NCI-H146 (cell line): ENCODE measurements at regions not wholly inside any gene's neighbourhood (a gene's known extent, or its start where the extent isn't known, plus 50 kb on each side); places are given as distances from the start of the nearest gene placed in this dataset.

ENCODE experiments used
- DNase-seq: peaks from one replicate; lab custom pipeline; 2025; lab: John Stamatoyannopoulos, UW

GRCh38 chr20:48204499-48204898, 419.2 kb upstream of the SULF2 start:
- DNase-seq: no peak

GRCh38 chr20:48203252-48203651, 418.0 kb upstream of the SULF2 start:
- no peak for DNase-seq

GRCh38 chr20:48202334-48203113, 417.2 kb upstream of the SULF2 start:
- no peak for DNase-seq

GRCh38 chr20:48201885-48202284, 416.6 kb upstream of the SULF2 start:
- no peak for DNase-seq

- DNase-seq: no peak
Observed at GRCh38 chr20:48201188-48201587, 415.9 kb upstream of the SULF2 start.

GRCh38 chr20:48198929-48199451, 413.7 kb upstream of the SULF2 start:
- no peak for DNase-seq

- DNase-seq: no peak
Observed at GRCh38 chr20:48197066-48197465, 411.8 kb upstream of the SULF2 start.

GRCh38 chr20:48196486-48196885, 411.2 kb upstream of the SULF2 start:
- no peak for DNase-seq

- no peak for DNase-seq
Observed at GRCh38 chr20:48196001-48196400, 410.7 kb upstream of the SULF2 start.

- DNase-seq: no peak
Observed at GRCh38 chr20:48195121-48195870, 410.0 kb upstream of the SULF2 start.

- DNase-seq: no peak
Observed at GRCh38 chr20:48194583-48194982, 409.3 kb upstream of the SULF2 start.

GRCh38 chr20:48193627-48194425, 408.5 kb upstream of the SULF2 start:
- no peak for DNase-seq

GRCh38 chr20:48192109-48192508, 406.8 kb upstream of the SULF2 start:
- no peak for DNase-seq

GRCh38 chr20:48191200-48191599, 405.9 kb upstream of the SULF2 start:
- no peak for DNase-seq

- no peak for DNase-seq
Observed at GRCh38 chr20:48190757-48191156, 405.5 kb upstream of the SULF2 start.

- DNase-seq: no peak
Observed at GRCh38 chr20:48189181-48189580, 403.9 kb upstream of the SULF2 start.

GRCh38 chr20:48187851-48188250, 402.6 kb upstream of the SULF2 start:
- no peak for DNase-seq

- DNase-seq: no peak
Observed at GRCh38 chr20:48186915-48187314, 401.6 kb upstream of the SULF2 start.

- no peak for DNase-seq
Observed at GRCh38 chr20:48186447-48186846, 401.2 kb upstream of the SULF2 start.

- no peak for DNase-seq
Observed at GRCh38 chr20:48184229-48184628, 398.9 kb upstream of the SULF2 start.

- DNase-seq: no peak
Observed at GRCh38 chr20:48181261-48181935, 396.1 kb upstream of the SULF2 start.

GRCh38 chr20:48180618-48181017, 395.3 kb upstream of the SULF2 start:
- DNase-seq: no peak
